GM12872 (cell line): ENCODE measurements at regions not wholly inside any gene's neighbourhood (a gene's known extent, or its start where the extent isn't known, plus 50 kb on each side); places are given as distances from the start of the nearest gene placed in this dataset.

ENCODE experiments used
- CTCF ChIP-seq: IDR thresholded peaks from 3 replicates; pipeline ENCODE4 v1.5.1; 2011; ENCODE audit warnings: low read depth, mild to moderate bottlenecking, low read length, moderate library complexity; ENCODE audit not compliant: insufficient read depth

- TF ChIP-seq CTCF, result no peak
Observed at GRCh38 chr4:66974665-66975064, 570.6 kb downstream of the CENPC start.

- TF ChIP-seq CTCF, result no peak
Observed at GRCh38 chr4:66972087-66972486, 573.2 kb downstream of the CENPC start.

GRCh38 chr4:66964467-66964866 lies 580.8 kb downstream of the CENPC start:
- no peak for TF ChIP-seq CTCF

GRCh38 chr4:66963084-66963483 lies 582.2 kb downstream of the CENPC start:
- no peak for TF ChIP-seq CTCF

- no peak for TF ChIP-seq CTCF
Observed at GRCh38 chr4:66959207-66959606, 586.1 kb downstream of the CENPC start.

- no peak for TF ChIP-seq CTCF
Observed at GRCh38 chr4:66956852-66957251, 588.5 kb downstream of the CENPC start.

- no peak for TF ChIP-seq CTCF
Observed at GRCh38 chr4:66956426-66956825, 588.9 kb downstream of the CENPC start.

- no peak for TF ChIP-seq CTCF
Observed at GRCh38 chr4:66955784-66956183, 589.5 kb downstream of the CENPC start.
